HG02884 (cell line): ENCODE measurements at regions not wholly inside any gene's neighbourhood (a gene's known extent, or its start where the extent isn't known, plus 50 kb on each side); places are given as distances from the start of the nearest gene placed in this dataset.

Source experiments
- ATAC-seq: cut with Tn5 transposase; IDR thresholded peaks from one replicate; pipeline ENCODE4 v1.9.1; 2021; ENCODE audit warnings: mild to moderate bottlenecking, moderate library complexity; ENCODE audit not compliant: unreplicated experiment

DNA sequence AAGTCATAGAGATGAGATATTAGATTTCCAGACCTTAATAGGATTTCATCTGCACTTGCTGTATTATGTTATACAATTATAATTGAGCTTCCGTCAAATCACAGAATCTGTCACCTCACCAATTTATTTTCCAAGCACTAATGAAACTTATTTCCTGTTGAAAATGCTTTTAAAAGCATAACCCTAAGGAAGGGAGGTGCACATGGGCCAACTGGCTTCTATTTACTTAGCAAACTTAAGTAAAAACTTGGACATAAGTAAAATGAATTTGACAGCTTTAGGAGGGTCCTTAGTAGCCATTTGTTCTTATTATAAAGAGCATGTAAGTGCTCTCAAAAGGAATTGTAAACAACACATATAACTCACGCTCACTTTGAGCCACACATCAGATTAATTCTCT is 462.2 kb upstream of the TMPO start:
- no peak for ATAC-seq

DNA sequence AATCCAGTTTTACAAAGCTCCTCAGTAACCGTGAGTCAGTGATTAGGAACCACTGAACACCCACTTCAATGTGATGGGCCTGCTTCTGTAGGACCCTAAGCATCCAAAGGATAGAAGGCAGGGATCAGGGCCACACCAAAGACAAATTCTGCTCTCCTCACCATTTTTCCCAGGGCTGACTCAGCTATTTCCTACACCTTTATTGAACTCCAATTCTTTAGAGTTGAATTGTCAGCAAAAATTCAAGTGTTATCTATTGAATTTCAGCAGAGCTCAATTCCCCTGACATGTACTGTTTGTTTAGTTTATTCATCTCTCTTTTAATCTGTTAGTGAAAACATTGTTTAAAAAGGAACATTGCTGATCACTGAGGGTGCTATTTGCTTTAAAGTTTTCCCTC is 457.7 kb upstream of the TMPO start:
- no peak for ATAC-seq

DNA sequence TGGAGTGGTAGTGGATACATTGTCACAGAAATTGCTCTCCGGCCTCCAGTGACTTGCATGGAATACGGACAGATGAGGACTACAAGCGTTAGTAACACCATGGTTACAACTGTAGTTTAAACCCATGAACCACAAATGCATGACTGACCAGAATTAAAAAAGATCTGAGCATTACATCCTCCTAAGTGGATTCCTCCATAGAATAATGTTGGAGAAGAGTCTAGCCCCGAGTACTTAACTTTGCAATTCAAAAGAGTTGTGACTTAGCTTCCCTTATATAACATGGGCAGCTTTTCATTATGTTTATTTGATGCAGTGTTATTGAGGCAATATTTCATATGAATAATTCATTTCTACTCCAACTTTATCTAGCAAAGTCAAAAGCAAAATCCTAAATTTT is 457.2 kb upstream of the TMPO start:
- no peak for ATAC-seq

DNA sequence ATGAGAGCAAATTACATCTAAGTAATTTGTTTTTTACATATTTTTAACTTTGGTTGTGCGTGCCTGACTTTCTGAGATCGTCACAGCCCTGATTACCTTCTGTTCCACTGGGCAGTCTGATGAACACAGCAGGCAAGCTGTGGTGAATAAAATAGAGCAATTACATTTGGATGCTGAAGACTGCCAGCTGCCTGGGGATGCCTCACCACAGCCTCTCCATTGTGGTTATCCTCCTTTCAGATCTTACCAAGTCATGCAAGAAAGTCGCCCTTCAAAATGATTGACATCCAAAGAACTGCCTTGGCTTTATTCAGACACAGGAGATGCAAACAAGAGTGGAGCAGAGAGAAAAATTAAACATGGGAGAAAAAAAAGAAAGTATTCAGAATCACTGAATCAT is 456.6 kb upstream of the TMPO start:
- ATAC-seq = no peak

DNA sequence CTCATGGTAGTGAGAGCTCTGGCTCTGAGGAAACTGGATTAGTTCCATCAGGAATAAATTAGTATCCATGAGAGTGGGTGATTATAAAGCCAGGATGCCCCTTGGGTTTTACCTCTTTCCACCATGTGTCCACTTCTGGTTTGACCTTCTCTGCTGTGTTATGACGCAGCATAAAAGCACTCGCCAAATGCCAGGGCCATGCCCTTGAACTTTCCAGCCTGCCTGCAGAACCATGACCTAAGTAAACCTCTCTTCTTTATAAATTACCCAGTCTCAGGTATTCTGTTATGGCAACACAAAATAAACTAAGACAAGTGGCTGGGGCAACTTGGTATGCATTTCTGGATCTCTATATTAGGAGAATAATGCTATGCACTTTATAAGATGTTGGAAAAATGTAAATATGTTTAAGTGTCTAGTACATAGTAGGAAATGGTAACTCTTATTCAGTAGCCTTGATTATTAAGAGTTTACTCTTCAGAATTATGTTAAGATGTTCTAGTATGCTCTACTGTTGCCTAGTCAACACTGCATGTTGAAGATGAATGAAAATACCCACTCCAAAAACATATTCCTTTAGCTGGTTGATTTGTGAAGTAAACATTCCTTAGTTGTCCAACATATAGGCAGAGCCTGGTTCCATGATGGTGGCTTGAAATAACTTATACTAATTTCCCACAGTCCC is 455.6 kb upstream of the TMPO start:
- no peak for ATAC-seq

DNA sequence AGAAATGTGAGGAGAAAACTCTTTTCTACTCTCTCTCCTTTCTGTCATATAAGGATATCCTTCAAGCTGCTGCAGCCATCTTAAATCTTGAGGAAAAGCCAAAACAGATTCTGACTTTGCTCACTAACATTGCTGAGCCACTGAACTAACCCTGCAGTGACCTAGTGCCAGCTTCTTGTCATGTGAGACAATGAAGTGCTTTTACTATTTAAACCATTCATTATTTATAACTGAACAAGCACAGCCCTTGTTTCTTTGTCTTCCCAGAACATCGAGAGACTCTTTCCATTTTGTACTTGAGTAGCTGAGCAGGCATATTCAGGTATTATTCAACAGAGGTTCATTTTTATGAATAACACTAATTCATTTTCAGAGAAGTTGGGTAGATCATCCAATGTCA is 455.0 kb upstream of the TMPO start:
- ATAC-seq = no peak

DNA sequence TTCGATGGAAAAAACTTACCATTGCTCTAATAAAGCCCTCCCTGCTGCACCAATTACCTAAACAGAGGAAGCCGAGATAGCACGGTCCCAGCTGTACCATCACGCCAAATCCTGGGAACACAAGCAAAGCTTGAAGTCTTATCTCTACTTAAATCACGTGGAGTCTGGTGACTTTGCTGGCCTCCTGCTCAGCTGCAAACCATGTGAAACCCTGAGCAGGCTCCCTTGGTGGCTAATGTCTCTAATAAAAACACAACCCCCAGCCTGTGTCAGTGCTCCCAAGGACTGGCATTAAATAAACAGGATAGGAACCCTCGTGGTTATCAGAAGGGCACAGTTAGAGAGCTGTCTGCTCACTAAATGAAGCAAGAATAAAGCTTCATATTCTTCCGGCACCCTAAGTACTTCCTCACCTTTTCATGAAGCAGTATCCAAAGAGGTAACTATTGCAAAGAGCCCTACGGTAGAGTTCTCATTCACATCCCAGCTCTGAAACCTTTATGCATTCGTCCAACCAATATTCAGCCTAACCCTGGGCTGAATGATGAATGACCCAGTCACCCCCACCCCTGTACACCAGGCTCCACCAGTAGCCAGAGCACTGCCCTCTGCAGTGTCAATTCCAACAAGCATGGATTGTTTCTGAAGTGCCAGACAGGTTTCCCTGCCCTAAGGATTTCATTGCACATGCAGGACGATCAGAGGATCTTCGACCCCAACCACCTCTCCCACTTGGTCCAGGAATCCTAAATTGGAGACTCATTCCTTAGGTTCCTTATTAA is 452.7 kb upstream of the TMPO start:
- ATAC-seq = no peak

DNA sequence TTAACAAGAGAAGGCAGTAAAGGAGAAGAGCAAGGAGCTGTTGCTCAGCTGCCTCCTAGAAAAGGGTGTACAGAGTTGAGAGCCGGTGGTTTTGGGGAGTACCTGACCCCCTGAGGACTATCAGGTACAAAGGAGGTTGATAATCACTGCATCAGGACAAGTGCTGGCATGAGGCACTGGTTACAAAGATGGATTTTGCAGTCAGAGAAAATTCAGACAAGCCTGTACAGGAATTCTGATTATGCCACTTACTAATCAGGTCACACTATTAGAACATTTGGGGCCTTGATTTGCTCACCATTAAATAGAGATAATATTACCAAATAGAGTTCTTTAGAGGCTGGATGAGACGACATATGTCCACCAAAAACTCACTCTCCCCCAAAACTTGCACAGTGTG is 450.9 kb upstream of the TMPO start:
- no peak for ATAC-seq

DNA sequence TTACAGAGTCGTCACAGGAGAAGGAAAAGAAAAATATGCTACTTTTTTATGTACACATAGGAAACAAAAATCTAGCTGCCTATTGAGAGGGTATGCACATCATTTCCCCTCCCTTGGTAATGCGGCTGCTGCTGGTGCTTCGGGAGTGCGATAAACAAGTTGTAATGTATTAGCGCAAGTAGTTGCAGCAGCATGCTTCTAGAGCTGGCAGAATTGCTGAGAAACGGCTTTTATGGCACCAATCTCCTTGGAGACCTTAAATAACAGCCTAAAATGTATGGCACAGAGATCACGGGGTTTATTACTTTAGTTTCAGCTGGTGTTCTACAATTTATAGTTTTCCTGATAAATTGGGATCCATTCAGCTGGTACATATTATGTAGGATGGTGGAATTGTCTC is 447.6 kb upstream of the TMPO start:
- ATAC-seq = no peak

DNA sequence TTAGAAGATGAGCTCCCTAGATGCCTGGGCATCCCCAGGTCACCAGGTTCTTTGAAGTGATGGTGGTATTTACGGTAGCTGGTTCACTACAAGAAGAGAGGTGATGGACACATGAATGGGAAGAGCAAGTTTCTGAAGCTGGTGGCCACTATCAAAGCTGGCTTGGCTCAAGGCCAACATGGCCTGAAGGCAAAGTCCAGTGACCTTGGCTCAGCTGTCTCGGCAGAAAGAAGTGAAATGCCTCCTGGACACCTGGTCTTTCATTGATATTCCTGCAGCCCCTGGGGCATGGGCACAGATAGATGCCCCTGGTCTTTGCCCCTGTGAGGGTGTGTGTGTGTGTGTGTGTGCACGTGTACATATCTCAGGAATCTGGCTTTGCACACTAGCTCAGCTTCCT is 441.8 kb upstream of the TMPO start:
- no peak for ATAC-seq

DNA sequence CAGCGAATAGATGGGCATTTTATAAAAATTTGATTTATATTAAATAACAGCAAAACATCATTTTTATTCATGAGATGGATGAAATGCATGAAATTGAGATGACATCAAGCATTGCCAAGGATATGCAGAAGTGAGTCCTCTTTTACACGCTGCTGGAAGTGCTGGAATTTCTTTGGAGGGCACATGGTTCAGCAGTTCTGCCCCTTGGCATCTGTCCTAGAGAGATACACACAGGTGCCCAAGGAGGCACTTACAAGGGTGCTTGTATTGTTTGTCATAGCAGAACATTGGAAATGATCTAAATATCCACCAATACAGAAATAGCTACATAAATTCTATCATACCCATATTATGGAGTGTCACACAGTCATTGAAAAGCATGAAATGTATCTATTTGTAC is 441.1 kb upstream of the TMPO start:
- ATAC-seq = no peak

DNA sequence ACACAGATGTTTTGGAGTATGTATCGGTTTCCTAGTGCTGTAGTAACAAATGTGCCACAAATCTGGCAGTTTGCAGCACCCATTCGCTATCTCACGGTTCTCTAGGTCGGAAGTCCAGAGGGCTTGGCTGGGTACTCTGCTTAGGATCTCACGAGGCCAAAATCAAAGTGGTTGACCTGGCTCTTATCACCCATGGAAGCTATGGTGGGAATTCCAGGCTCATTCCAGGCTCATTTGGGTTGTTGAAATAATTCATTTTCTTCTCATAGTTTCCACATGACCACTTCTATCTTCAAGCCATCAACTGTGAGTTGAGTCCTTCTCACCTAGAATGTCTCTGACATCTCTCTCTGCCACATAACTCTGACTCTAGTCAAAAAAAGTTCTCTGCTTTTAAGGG is 431.0 kb upstream of the TMPO start:
- ATAC-seq = no peak

DNA sequence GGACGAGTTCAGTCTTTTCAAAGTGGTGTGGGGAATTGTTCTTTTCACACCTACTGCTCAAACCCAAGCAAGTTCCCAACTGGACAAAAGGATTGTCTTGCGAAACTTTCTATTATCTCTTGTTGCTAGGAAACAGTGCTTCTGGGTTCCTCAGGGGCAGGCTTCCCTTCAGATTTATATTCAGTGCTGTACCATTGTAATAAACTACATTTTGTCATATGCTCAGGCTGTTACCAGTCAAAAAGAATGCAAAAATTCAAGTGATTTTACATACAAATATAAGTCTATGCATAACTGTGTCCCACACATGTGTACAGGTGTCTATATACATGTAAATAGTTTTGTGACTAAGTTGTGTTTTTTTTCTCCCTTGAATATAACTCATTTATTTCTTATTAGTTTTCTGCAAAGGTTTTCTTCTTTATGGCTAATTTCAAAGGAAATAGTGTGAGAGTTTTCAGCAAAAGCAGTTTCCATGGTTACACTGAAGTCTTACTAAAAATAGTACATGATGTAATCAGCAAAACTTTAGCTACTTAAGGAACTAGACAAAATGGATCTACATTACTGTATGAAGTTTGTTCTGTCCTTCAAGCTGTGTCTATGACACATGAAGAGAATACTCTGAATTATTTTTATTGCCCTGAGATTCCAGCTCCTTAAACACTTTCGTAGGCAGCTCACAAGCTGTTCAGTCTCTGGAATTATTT is 430.2 kb upstream of the TMPO start:
- ATAC-seq = no peak

DNA sequence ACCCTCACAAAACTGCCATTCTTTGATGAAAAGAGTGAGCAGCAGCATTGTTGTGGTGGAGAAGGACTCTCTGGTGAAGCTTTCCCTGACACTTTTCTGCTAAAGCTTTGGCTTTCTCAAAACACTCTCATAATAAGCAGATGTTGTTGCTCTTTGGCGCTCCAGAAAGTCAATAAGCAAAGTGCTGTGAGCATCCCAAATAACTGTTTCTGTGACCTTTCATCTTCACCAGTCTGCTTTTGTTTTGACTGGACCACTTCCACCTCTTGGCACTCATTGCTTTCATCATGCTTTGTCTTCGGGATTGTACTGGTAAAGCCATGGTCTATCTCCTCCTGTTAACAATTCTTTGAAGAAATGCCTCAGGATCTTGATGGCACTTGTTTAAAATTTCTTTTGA is 424.7 kb upstream of the TMPO start:
- ATAC-seq = no peak

DNA sequence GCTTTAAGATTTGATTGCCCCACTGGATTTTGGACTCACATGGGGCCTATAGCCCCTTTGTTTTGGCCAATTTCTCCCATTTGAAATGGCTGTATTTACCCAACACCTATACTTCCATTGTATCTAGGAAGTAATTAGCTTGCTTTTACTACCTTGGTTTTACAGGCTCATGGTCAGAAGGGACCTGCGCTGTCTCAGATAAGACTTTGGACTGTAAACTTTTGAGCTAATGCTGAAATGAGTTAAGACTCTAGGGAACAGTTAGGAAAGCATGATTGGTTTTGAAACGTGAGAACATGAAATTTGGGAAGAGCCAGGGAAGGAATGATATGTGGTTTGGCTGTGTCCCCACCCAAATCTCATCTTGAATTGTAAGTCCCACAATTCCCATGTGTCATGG is 419.0 kb upstream of the TMPO start:
- no peak for ATAC-seq

DNA sequence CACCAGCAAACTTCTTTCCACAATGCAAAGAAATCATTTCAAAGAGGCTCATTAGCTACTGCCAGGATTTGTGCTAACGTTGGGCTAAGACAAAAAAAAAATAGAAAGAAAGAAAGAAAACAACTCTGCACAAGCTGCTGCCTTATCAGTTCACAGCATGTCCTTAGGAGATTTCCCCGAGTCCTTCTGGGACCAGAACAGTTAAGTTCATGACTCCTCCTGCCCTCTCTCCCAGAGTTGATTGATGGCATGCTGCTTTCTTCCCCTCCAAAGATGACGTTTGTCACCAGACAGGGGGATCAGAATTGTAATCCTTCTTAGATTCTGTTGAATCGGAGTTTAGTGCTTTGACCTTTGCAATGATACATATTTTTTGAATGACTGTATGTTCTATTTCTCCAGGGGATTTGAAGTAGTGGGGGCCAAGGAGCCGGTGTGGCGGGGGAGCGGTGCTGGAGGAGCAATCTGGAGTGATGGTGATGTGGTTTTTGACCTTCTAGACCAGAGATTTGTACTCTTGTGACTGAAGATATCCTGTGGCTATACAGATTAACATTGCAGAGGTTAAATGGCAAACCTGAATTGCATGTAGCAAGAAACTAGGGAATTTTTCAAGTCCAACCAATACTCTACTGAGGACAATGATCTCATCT is 409.2 kb upstream of the TMPO start:
- no peak for ATAC-seq

DNA sequence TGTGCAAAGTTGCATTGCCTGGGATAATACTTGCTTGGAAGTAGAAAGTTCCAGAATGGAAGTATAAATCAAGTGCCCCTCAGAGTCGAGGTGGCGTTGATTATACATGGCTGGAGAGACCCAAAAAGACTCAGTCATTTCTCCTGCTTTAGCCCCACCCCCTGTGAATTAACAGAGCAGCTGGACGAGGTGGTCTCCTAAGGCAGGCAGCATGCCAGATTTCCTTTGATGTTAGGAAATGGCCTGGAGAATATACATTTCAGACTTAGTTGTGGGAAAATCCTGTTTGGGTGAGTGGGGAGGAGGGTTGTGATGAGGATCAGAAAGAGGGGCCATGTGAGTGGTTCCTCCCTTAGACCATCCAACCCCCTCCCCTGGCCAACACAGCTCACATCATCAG is 406.1 kb upstream of the TMPO start:
- no peak for ATAC-seq

DNA sequence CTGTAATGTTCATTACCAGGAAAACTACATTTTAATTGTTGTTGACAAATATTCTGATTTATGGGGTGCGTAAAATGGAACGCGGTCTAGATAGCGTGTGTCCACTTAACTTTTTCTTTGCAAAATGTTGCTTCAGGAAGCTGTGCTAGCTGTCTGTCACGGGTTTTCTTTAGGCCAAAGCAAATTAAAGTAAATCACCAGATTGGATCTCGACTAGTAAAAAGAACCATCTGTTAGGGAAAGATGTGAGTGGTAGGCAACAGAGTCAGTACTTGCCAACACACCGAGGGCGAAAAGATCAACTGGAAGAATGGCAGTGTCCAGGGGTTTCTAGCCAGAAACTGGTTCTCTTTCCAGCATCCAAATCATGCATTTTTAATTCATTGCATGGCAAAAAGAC is 404.9 kb upstream of the TMPO start:
- ATAC-seq = no peak

DNA sequence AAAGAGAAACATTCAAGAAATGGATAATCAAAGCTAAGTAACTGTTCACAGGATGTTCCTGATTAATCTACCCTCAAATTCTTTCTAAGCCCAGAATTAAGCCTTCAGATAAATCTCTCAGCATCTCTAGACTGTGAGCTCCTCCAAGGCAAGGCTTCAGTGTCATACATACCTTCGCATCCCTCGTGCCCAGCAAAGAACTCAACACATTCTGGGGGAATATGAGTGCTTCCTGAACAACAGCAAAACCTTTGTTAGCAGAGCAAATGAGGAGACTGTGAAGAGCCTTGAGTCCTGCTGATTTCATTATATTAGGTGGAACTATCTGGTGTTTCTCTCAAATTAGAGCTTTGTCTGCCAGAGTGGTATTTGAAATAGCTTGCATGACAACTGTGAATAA is 401.8 kb upstream of the TMPO start:
- ATAC-seq = no peak

DNA sequence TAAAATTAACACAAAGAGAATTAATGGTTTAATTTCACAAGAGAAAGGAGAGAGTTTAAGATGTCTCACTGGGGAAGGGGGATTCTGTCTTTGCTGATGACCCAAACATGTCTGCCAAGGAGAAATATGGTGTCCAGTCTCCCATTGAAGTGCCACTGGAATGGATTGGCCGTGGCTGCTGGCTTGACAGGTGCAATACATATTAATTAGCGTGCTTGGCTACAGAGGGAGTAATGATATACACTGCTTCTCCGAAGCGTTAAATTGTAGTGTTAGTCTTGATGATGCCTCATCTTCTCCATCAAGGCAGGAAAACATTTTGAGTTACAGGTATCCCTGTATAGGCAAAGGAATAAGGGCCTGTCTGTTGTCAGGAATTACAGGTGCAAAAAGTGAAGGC is 393.4 kb upstream of the TMPO start:
- ATAC-seq = no peak

DNA sequence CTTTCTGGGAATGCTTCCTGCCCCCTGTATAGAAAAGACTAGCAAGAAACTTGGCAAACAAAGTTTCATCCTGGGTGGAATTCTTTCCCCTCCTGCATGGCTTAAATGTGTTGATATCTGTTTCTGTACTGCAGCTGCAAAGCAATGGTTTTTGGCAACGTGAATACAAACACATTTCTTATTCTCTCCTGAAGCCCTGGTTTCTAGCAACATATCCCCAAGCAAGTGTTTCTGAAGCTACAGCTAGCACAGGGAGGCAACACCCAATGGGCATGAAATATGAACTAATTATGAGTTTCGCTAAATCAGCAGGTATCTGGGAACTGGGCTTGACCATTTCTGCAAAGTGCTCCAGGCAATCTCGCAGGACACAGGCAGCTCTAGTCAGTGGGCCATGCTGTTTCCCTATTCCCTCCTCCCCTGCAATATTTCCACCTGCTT is 392.3 kb upstream of the TMPO start:
- no peak for ATAC-seq
